AG04449 (cell line): ENCODE measurements at regions not wholly inside any gene's neighbourhood (a gene's known extent, or its start where the extent isn't known, plus 50 kb on each side); places are given as distances from the start of the nearest gene placed in this dataset.

Source experiments
- CTCF ChIA-PET: fragments of 350-600 bp; formaldehyde crosslinking; extraction: SDS; loops from one replicate; lab custom pipeline; 2021; ENCODE audit warnings: antibody characterized with exemption; lab: Yijun Ruan, JAX
- POLR2A ChIA-PET: fragments of 400-600, 350-600 bp; formaldehyde crosslinking; extraction: SDS; loops from one replicate; lab custom pipeline; 2020; ENCODE audit warnings: antibody characterized with exemption, inconsistent platforms; lab: Yijun Ruan, JAX
- DNase-seq: peaks from one replicate; pipeline ENCODE4 v3.0.0-alpha.2; 2010; ENCODE audit warnings: low read depth, low spot score
- H3K4me3 ChIP-seq: 2 replicates; pipeline ENCODE4 v1.5.1; 2011; ENCODE audit warnings: low read depth, mild to moderate bottlenecking, control low read depth, low read length
- CTCF ChIP-seq: IDR thresholded peaks from one replicate; pipeline ENCODE4 v1.5.1; 2011; ENCODE audit warnings: mild to moderate bottlenecking, moderate library complexity, low read length, control low read depth, inconsistent platforms; ENCODE audit not compliant: insufficient read depth; ENCODE audit errors: missing control alignments

GRCh38 chr10:121098211-121098610 lies 247.0 kb downstream of the WDR11 start:
- TF ChIP-seq CTCF, result no peak
- CTCF ChIA-PET, result no interaction called here
- POLR2A ChIA-PET, result no interaction called here

GRCh38 chr10:121098751-121099150 lies 247.6 kb downstream of the WDR11 start:
- ChIA-PET CTCF (no interaction called here), POLR2A (no interaction called here)
- TF ChIP-seq CTCF, result no peak
- no peak for DNase-seq
- no peak overlapping the region for H3K4me3 ChIP-seq

More at GRCh38 chr10:121098211-121098610, 247.0 kb downstream of the WDR11 start:
- H3K4me3 ChIP-seq, result no peak overlapping the region
- DNase-seq, result no peak

DNA sequence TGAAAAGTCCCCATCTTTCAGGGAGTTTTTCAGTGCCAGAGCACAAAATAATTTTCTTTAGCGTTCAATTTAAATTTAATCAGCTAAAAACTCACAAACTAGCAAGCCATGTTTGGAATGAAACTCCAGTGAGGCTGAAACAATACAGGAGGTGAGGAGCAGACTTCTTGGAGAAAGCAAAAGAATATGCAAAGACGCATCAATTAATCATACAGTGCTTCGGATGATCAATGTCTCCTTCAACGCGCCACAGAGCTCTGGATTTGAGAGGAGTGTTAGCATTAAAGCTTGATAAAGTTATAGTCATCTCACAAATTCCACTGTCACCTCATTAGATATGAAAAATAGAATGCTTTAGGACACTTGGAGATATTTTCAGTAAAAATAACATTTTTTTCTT lies 248.0 kb downstream of the WDR11 start:
- no peak overlapping the region for H3K4me3 ChIP-seq
- CTCF ChIA-PET, result no interaction called here
- no peak for TF ChIP-seq CTCF
- no peak for DNase-seq
- POLR2A ChIA-PET, result no interaction called here

DNA sequence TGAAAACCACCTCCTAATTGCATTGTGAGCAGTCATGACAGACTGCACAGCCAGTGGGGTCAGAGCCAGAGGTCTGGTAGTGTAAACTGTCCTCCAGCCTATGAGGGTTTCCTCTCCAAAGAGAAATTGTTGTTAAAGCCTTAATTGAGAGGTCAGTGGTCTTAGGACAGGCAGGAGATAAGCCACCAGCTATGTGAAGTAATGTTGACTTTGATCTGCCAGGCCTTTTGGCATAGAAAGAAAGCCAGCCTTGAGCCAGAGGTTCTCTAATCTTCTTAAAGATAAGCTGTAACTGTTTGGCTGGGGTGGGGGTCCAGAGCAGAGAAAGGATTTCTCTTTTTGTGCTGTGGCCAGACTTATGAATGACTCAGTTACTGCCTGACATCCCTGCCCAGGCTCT lies 248.4 kb downstream of the WDR11 start:
- ChIA-PET POLR2A (no interaction called here), CTCF (no interaction called here)
- TF ChIP-seq CTCF, result no peak
- no peak overlapping the region for H3K4me3 ChIP-seq
- DNase-seq, result no peak

DNA sequence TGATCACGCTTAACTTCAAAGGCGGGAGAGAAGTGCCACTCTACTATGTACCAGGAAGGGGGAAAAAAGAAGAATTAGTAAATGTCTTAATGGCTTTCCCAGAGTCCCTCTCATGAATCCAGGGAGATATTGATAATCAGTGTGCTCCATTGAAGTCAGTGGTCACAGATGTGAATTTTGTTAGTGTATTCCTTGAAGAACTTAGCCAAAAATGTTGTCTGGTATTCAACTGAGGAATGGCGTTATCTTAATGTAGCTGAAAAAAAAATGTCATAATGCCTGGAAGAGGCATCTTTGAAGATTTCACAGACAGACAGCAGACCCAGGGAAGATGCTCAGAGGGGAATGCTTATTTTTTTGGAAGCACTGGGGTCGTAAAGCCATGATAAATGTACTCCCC lies 250.4 kb downstream of the WDR11 start:
- CTCF ChIA-PET, result no interaction called here
- DNase-seq, result no peak
- TF ChIP-seq CTCF, result no peak
- H3K4me3 ChIP-seq, result no peak overlapping the region
- POLR2A ChIA-PET, result no interaction called here

GRCh38 chr10:121102706-121103105 lies 251.5 kb downstream of the WDR11 start:
- POLR2A ChIA-PET, result no interaction called here

More at GRCh38 chr10:121102706-121103105, 251.5 kb downstream of the WDR11 start:
- CTCF ChIA-PET, result no interaction called here
- no peak overlapping the region for H3K4me3 ChIP-seq
- DNase-seq, result no peak
- no peak for TF ChIP-seq CTCF
